Bronchial epithelial cell (primary cell): ENCODE measurements at regions not wholly inside any gene's neighbourhood (a gene's known extent, or its start where the extent isn't known, plus 50 kb on each side); places are given as distances from the start of the nearest gene placed in this dataset.
A peak's percentile ranks its signal among the peaks of the same experiment; 100 is the strongest.

ENCODE experiments used
- DNase-seq: peaks from one replicate; pipeline ENCODE4 v3.0.0-alpha.2; 2010; ENCODE audit warnings: low read depth
- FAIRE-seq: peaks from 2 replicates; lab custom pipeline; 2011; peaks lifted over from hg19 to GRCh38; lab: Jason Lieb, UNC
- H3K27me3 ChIP-seq: 2 replicates; pipeline ENCODE4 v1.5.1; 2011; ENCODE audit warnings: low read length; ENCODE audit not compliant: control insufficient read depth, insufficient read depth
- H3K36me3 ChIP-seq: 2 replicates; pipeline ENCODE4 v1.5.1; 2011; ENCODE audit warnings: low read length; ENCODE audit not compliant: control insufficient read depth, insufficient read depth
- H3K4me3 ChIP-seq: 2 replicates; pipeline ENCODE4 v1.5.1; 2011; ENCODE audit warnings: mild to moderate bottlenecking, low read depth, low read length, control low read depth
- CTCF ChIP-seq: IDR thresholded peaks from 2 replicates; pipeline ENCODE4 v1.5.1; 2011; ENCODE audit warnings: mild to moderate bottlenecking, moderate library complexity, low read length, control low read depth, inconsistent platforms; ENCODE audit not compliant: insufficient read depth, severe bottlenecking

GRCh38 chr12:43665091-43665490, 93.5 kb downstream of the PUS7L start:
- FAIRE-seq (no peak), DNase-seq (no peak)
- no peak for TF ChIP-seq CTCF
- Histone ChIP-seq H3K36me3 (no peaks in the 10 kb centered on the region), H3K27me3 (no peaks in the 10 kb centered on the region), H3K4me3 (no peak overlapping the region)

- no peaks in the 10 kb centered on the region for H3K36me3 ChIP-seq
- no peak overlapping the region for H3K4me3 ChIP-seq
- H3K27me3 ChIP-seq: no peaks in the 10 kb centered on the region
- FAIRE-seq (no peak), DNase-seq (no peak)
- TF ChIP-seq CTCF: no peak
Observed at GRCh38 chr12:43662736-43663135, 95.9 kb downstream of the PUS7L start.

GRCh38 chr12:43655586-43655985, 103.0 kb downstream of the PUS7L start:
- no peaks in the 10 kb centered on the region for H3K36me3 ChIP-seq
- TF ChIP-seq CTCF: no peak
- peak; percentile 56 for DNase-seq
- H3K4me3 ChIP-seq: no peak overlapping the region
- no peak for FAIRE-seq
- H3K27me3 ChIP-seq: no peaks in the 10 kb centered on the region

- no peak for TF ChIP-seq CTCF
- no peaks in the 10 kb centered on the region for H3K27me3 ChIP-seq
- FAIRE-seq: no peak
- H3K4me3 ChIP-seq: no peak overlapping the region
- no peak for DNase-seq
- H3K36me3 ChIP-seq: no peaks in the 10 kb centered on the region
Observed at GRCh38 chr12:43653917-43654316, 101.9 kb upstream of the ADAMTS20 start.

- Histone ChIP-seq H3K4me3 (no peak overlapping the region), H3K27me3 (no peaks in the 10 kb centered on the region), H3K36me3 (no peaks in the 10 kb centered on the region)
- FAIRE-seq (no peak), DNase-seq (no peak)
- no peak for TF ChIP-seq CTCF
Observed at GRCh38 chr12:43653289-43653915, 101.4 kb upstream of the ADAMTS20 start.

GRCh38 chr12:43648636-43649035, 96.6 kb upstream of the ADAMTS20 start:
- no peak for DNase-seq
- no peak for FAIRE-seq
- TF ChIP-seq CTCF: no peak
- Histone ChIP-seq H3K27me3 (no peaks in the 10 kb centered on the region), H3K4me3 (no peak overlapping the region), H3K36me3 (no peaks in the 10 kb centered on the region)
